Astrocyte of the spinal cord (primary cell): ENCODE measurements at regions not wholly inside any gene's neighbourhood (a gene's known extent, or its start where the extent isn't known, plus 50 kb on each side); places are given as distances from the start of the nearest gene placed in this dataset.
"Not testable (repeated sequence)": the region's sequence is repeated elsewhere in the genome, so short reads cannot be mapped to it uniquely, and the experiment has no call there.

ENCODE experiments used
- DNase-seq: peaks from one replicate; pipeline ENCODE4 v3.0.0; 2011; ENCODE audit warnings: low read depth, low spot score
- H3K4me3 ChIP-seq: 2 replicates; pipeline ENCODE4 v1.5.1; 2011; ENCODE audit warnings: low read depth, mild to moderate bottlenecking, low read length, moderate library complexity
- in situ Hi-C: cut with HindIII; loops from 2 replicates; pipeline ENCODE4 v1.10.0; 2017; ENCODE audit warnings: low sequenced_read_pairs
- TF ChIP-seq, protein P1 (sequence below): IDR thresholded peaks from 2 replicates; pipeline ENCODE4 v1.5.1; 2012; ENCODE audit warnings: low read depth, mild to moderate bottlenecking, low read length, inconsistent platforms

DNA sequence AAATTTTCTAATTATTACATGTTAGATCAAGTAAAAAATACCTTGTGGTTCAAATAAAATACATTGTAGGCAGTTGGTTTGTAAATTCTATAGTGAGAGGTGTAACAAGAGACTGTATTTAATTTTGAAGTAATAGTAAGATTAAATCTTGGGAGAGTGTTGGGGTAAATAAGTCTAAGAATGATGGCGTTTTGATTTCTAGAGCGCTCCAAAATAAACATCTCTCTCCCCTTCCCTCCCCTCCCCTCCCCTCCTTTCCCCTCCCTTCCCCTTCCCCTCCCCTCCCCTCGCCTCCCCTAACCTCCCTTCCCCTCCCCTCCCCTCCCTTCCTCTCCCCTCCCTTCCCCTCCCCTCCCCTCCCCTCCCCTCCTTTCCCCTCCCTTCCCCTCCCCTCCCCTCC lies 200.6 kb upstream of the EEF2KMT start:
- H3K4me3 ChIP-seq, result no peak overlapping the region
- in situ Hi-C loops, result no loop called here
- DNase-seq, result no peak

DNA sequence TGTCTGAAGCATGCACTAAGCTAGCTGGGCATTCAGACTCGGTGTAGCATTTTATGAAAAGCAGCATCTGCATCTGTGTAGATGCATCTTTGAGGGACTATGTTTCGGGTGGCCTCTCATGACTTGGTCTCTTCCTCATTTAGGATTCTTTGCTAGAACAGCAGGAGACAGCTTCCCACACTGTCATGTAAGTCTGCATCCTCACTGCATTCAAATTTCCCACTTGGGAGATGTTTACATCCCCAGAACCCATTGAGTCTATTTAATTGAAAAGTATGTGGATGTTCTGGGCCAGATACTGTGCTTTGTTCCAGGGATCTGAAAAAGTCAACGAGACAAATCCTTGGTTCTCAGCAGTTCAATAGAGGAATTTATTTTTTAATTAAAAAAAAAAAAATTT lies 198.6 kb upstream of the EEF2KMT start:
- TF ChIP-seq, protein P1, sequence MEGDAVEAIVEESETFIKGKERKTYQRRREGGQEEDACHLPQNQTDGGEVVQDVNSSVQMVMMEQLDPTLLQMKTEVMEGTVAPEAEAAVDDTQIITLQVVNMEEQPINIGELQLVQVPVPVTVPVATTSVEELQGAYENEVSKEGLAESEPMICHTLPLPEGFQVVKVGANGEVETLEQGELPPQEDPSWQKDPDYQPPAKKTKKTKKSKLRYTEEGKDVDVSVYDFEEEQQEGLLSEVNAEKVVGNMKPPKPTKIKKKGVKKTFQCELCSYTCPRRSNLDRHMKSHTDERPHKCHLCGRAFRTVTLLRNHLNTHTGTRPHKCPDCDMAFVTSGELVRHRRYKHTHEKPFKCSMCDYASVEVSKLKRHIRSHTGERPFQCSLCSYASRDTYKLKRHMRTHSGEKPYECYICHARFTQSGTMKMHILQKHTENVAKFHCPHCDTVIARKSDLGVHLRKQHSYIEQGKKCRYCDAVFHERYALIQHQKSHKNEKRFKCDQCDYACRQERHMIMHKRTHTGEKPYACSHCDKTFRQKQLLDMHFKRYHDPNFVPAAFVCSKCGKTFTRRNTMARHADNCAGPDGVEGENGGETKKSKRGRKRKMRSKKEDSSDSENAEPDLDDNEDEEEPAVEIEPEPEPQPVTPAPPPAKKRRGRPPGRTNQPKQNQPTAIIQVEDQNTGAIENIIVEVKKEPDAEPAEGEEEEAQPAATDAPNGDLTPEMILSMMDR, result no peak
- H3K4me3 ChIP-seq, result no peak overlapping the region
- in situ Hi-C loops, result no loop called here
- no peak for DNase-seq

More for the DNA sequence above, 200.6 kb upstream of the EEF2KMT start:
- TF ChIP-seq, protein P1, result no peak

DNA sequence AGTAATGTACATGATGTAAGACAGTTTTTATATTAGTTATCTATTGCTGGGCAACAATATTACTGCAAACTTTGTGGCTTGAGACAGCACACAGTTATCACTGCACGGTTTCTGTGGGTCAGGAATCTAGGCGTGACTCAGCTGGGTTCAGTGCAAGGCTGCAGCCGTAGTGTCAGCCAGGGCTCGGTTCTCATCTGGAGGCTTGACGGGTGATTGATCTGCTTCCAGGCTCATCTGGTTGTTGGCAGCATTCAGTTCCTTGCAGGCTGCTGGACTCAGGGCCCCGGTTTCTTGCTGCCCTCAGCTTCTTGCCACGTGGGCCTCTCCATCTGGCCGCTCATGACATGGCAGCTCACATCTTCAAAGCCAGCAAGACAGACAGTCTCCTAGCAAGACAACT lies 197.7 kb upstream of the EEF2KMT start:
- H3K4me3 ChIP-seq, in situ Hi-C loops, DNase-seq: not testable (repeated sequence)

DNA sequence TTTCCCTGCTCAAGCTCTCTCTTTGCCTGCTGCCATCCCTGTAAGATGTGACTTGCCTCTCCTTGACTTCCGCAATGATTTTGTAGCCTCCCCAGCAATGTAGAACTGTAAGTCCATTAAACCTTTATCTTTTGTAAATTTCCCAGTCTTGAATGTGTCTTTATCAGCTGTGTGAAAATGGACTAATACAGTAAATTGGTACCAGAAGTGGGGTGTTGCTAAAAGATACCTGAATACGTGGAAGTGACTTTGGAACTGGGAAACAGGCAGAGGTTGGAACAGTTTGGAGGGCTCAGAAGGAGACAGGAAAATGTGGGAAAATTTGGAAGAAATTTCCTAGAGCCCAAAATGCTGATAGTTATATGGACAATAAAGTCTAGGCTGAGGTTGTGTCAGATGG lies 184.6 kb upstream of the EEF2KMT start:
- in situ Hi-C loops, H3K4me3 ChIP-seq, DNase-seq: not testable (repeated sequence)

DNA sequence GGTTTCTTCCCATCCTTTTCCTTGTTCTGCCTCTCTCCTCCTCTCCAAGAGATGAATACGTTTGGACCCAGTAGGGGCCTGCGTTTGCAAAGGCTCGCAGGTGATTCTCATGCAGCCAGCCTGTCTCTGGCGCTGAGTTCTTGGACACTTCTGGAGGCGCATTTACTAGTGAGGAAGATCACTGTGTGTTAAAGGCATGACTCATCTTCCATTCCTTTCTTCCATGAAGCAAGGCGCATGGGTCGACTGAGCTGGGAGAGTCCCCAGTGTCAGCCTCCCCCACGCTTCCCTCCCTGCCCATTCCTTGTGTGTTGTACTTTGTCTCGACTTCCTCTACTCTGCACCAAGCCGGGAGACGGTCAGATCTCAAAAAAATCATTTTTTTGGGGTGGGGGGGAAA lies 159.9 kb upstream of the EEF2KMT start:
- DNase-seq, result no peak
- no peak overlapping the region for H3K4me3 ChIP-seq
- in situ Hi-C loops, result no loop called here
- TF ChIP-seq, protein P1, result no peak

DNA sequence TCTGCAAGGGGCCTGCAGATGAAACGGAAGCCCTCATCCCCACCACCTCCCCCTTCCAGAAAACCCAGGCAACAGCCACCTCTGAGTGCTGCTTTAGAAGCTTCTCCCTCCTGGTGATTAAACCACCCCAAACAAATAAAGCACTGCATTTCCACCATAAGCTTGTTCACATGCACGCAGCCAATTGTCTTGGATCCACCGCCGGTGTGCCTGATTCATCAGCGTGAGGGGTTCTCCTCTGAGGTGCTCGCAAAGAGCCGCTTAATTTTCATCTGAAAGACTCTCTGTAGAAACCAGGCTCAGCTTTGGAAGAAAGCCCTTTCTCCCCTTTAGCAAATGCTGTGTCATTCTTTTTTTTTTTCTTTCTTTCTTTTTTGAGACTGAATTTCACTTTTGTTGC lies 155.2 kb upstream of the EEF2KMT start:
- no peak overlapping the region for H3K4me3 ChIP-seq
- TF ChIP-seq, protein P1, result no peak
- DNase-seq, result no peak
- in situ Hi-C loops, result no loop called here

DNA sequence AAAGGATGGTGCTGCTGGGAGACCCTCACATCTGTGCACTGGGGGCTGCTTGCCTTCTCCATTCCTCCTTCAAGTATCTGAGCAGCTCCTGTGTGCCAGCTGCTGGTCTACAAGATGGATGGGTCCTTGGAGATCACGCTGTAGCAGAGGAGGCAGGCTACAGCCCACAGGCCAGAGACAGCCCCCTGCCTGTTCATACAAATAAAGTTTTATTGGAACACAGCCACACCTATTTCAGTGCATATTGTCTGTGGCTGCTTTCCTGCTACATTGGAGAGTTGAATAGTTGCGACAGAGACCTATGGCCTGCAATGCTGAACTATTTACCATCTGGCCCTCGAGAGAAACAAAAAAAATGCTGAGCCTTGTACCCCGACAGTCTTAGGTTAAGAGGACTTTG lies 149.8 kb upstream of the EEF2KMT start:
- in situ Hi-C loops, DNase-seq, H3K4me3 ChIP-seq: not testable (repeated sequence)

DNA sequence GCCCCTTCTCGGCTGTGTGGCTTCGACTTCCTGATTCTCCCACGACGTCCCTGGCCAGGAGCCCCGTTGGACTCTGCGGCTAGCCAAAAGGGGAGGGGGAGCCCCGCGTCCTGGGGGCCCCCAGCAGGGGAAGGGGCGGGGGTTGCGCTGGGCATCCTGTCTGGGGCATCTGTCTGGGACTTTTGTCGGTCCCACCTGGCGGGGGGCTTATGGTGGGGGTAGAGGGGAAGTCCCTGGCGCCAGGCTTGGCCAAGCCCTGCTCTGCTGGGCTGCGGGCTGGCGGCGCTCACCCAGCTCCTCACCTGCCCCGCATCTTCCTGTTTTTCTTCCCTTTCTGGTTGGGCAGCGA lies 142.7 kb upstream of the EEF2KMT start:
- in situ Hi-C loops, DNase-seq, H3K4me3 ChIP-seq: not testable (repeated sequence)

DNA sequence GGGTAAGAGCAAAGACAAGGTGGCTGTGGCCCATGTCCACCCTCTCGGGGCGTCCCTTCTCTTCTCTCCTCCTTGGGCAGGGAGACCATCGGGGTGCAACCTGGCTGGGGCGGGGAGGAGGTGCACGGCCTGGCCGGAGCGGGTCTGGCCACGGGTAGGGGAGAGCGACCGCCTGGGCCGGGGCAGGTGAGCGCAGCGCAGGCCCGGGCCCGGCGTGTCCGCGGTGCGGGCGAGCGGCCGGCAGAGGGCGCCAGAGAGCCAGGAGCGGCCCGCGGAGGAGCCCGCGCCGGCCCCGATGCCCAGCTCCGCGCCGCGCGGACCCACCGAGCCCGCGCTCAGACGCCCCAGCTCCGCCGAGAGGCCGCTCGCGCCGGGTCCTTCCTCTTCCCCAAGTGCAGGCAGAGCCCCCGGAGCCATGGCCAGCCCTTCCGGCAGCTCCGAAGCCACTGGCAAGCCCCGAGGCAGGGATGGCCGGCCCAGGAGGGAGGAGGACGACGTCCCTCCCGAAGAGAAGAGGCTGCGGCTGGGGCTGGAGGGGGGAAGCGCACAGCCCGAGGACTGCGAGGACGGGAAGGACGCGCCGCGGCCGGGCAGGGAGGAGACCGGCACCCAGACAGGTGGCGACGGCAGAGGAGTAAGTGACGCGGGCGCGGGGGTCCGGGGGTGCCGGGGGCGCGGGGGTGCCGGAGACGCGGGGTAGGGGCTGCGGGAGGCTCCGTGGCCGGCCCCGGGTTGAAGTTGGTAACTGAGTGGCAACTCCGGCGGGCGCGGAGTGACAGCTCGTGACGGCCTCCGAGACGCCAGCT lies 142.1 kb upstream of the EEF2KMT start:
- TF ChIP-seq, protein P1, result peak; percentile 36
- in situ Hi-C loops, H3K4me3 ChIP-seq, DNase-seq: not testable (repeated sequence)
